ENCODE measurements at regions not wholly inside any gene's neighbourhood (a gene's known extent, or its start where the extent isn't known, plus 50 kb on each side); places are given as distances from the start of the nearest gene placed in this dataset.

GRCh38 chr12:58452546-58452945 lies 467.8 kb downstream of the LRIG3 start:
- no peaks in the 10 kb centered on the region for H3K27me3 ChIP-seq (ENCODE audit: insufficient read depth, insufficient read length)
- no peak overlapping the region for H3K9ac ChIP-seq (ENCODE audit: insufficient read length, low read depth)
- H3K9me3 ChIP-seq (ENCODE audit: insufficient read depth, low read length): no peaks in the 10 kb centered on the region
- no peak overlapping the region for H3K4me3 ChIP-seq (ENCODE audit: insufficient read length, low read depth)
- H3K4me1 ChIP-seq (ENCODE audit: insufficient read depth, insufficient read length): peaks cover 4% of the 10 kb centered on the region
- no peak for TF ChIP-seq SUZ12 (IDR thresholded peaks at IDR 0.05; ENCODE audit: extremely low read depth, insufficient read depth, insufficient read length)
- H3K36me3 ChIP-seq (ENCODE audit: insufficient read depth, insufficient read length, low read length): no peaks in the 10 kb centered on the region
- no peak for DNase-seq (ENCODE audit: low read depth, low spot score)

GRCh38 chr12:58453306-58453705 lies 467.0 kb downstream of the LRIG3 start:
- Histone ChIP-seq H3K4me1 (ENCODE audit: insufficient read depth, insufficient read length) (peaks cover 4% of the 10 kb centered on the region), H3K27me3 (ENCODE audit: insufficient read depth, insufficient read length) (no peaks in the 10 kb centered on the region), H3K4me3 (ENCODE audit: insufficient read length, low read depth) (no peak overlapping the region), H3K9me3 (ENCODE audit: insufficient read depth, low read length) (no peaks in the 10 kb centered on the region), H3K9ac (ENCODE audit: insufficient read length, low read depth) (no peak overlapping the region), H3K36me3 (ENCODE audit: insufficient read depth, insufficient read length, low read length) (no peaks in the 10 kb centered on the region)
- DNase-seq (ENCODE audit: low read depth, low spot score): no peak
- TF ChIP-seq SUZ12 (IDR thresholded peaks at IDR 0.05; ENCODE audit: extremely low read depth, insufficient read depth, insufficient read length): no peak
- no peak for TF ChIP-seq YY1 (IDR thresholded peaks at IDR 0.05; ENCODE audit: insufficient read depth, insufficient read length)
- no peak for TF ChIP-seq ZNF274 (IDR thresholded peaks at IDR 0.05; ENCODE audit: low read depth, low read length)

GRCh38 chr12:58455136-58455535 lies 465.2 kb downstream of the LRIG3 start:
- Histone ChIP-seq H3K9me3 (ENCODE audit: insufficient read depth, low read length) (no peaks in the 10 kb centered on the region), H3K9ac (ENCODE audit: insufficient read length, low read depth) (no peak overlapping the region), H3K27me3 (ENCODE audit: insufficient read depth, insufficient read length) (no peaks in the 10 kb centered on the region), H3K4me1 (ENCODE audit: insufficient read depth, insufficient read length) (peaks cover 4% of the 10 kb centered on the region), H3K36me3 (ENCODE audit: insufficient read depth, insufficient read length, low read length) (no peaks in the 10 kb centered on the region), H3K4me3 (ENCODE audit: insufficient read length, low read depth) (no peak overlapping the region)
- TF ChIP-seq SUZ12 (IDR thresholded peaks at IDR 0.05; ENCODE audit: extremely low read depth, insufficient read depth, insufficient read length) (no peak), ZNF274 (IDR thresholded peaks at IDR 0.05; ENCODE audit: low read depth, low read length) (no peak), YY1 (IDR thresholded peaks at IDR 0.05; ENCODE audit: insufficient read depth, insufficient read length) (no peak)
- DNase-seq (ENCODE audit: low read depth, low spot score): no peak

- Histone ChIP-seq H3K4me3 (ENCODE audit: insufficient read length, low read depth) (no peak overlapping the region), H3K9ac (ENCODE audit: insufficient read length, low read depth) (no peak overlapping the region), H3K4me1 (ENCODE audit: insufficient read depth, insufficient read length) (no peaks in the 10 kb centered on the region), H3K9me3 (ENCODE audit: insufficient read depth, low read length) (no peaks in the 10 kb centered on the region), H3K27me3 (ENCODE audit: insufficient read depth, insufficient read length) (no peaks in the 10 kb centered on the region), H3K36me3 (ENCODE audit: insufficient read depth, insufficient read length, low read length) (no peaks in the 10 kb centered on the region)
- DNase-seq (ENCODE audit: low read depth, low spot score): no peak
- TF ChIP-seq ZNF274 (IDR thresholded peaks at IDR 0.05; ENCODE audit: low read depth, low read length): no peak
- no peak for TF ChIP-seq YY1 (IDR thresholded peaks at IDR 0.05; ENCODE audit: insufficient read depth, insufficient read length)
- TF ChIP-seq SUZ12 (IDR thresholded peaks at IDR 0.05; ENCODE audit: extremely low read depth, insufficient read depth, insufficient read length): no peak
Observed at GRCh38 chr12:58458102-58458501, 462.2 kb downstream of the LRIG3 start.

- Histone ChIP-seq H3K36me3 (ENCODE audit: insufficient read depth, insufficient read length, low read length) (no peaks in the 10 kb centered on the region), H3K4me3 (ENCODE audit: insufficient read length, low read depth) (no peak overlapping the region), H3K9me3 (ENCODE audit: insufficient read depth, low read length) (no peaks in the 10 kb centered on the region), H3K4me1 (ENCODE audit: insufficient read depth, insufficient read length) (no peaks in the 10 kb centered on the region), H3K9ac (ENCODE audit: insufficient read length, low read depth) (no peak overlapping the region), H3K27me3 (ENCODE audit: insufficient read depth, insufficient read length) (no peaks in the 10 kb centered on the region)
- DNase-seq (ENCODE audit: low read depth, low spot score): no peak
- TF ChIP-seq SUZ12 (IDR thresholded peaks at IDR 0.05; ENCODE audit: extremely low read depth, insufficient read depth, insufficient read length) (no peak), ZNF274 (IDR thresholded peaks at IDR 0.05; ENCODE audit: low read depth, low read length) (no peak), YY1 (IDR thresholded peaks at IDR 0.05; ENCODE audit: insufficient read depth, insufficient read length) (no peak)
Observed at GRCh38 chr12:58459191-58459590, 461.1 kb downstream of the LRIG3 start.

- Histone ChIP-seq H3K4me3 (ENCODE audit: insufficient read length, low read depth) (no peak overlapping the region), H3K9me3 (ENCODE audit: insufficient read depth, low read length) (peaks cover 13% of the 10 kb centered on the region; the same call in 1 of the 2 replicates), H3K36me3 (ENCODE audit: insufficient read depth, insufficient read length, low read length) (no peaks in the 10 kb centered on the region), H3K27me3 (ENCODE audit: insufficient read depth, insufficient read length) (no peaks in the 10 kb centered on the region), H3K9ac (ENCODE audit: insufficient read length, low read depth) (no peak overlapping the region), H3K4me1 (ENCODE audit: insufficient read depth, insufficient read length) (no peaks in the 10 kb centered on the region)
- DNase-seq (ENCODE audit: low read depth, low spot score): no peak
- TF ChIP-seq SUZ12 (IDR thresholded peaks at IDR 0.05; ENCODE audit: extremely low read depth, insufficient read depth, insufficient read length) (no peak), YY1 (IDR thresholded peaks at IDR 0.05; ENCODE audit: insufficient read depth, insufficient read length) (no peak), ZNF274 (IDR thresholded peaks at IDR 0.05; ENCODE audit: low read depth, low read length) (no peak)
Observed at GRCh38 chr12:58463051-58463450, 457.3 kb downstream of the LRIG3 start.

- no peak for DNase-seq (ENCODE audit: low read depth, low spot score)
- Histone ChIP-seq H3K4me1 (ENCODE audit: insufficient read depth, insufficient read length) (no peaks in the 10 kb centered on the region), H3K36me3 (ENCODE audit: insufficient read depth, insufficient read length, low read length) (no peaks in the 10 kb centered on the region), H3K9me3 (ENCODE audit: insufficient read depth, low read length) (peaks cover 13% of the 10 kb centered on the region; the same call in 1 of the 2 replicates), H3K27me3 (ENCODE audit: insufficient read depth, insufficient read length) (no peaks in the 10 kb centered on the region), H3K9ac (ENCODE audit: insufficient read length, low read depth) (no peak overlapping the region), H3K4me3 (ENCODE audit: insufficient read length, low read depth) (no peak overlapping the region)
- TF ChIP-seq ZNF274 (IDR thresholded peaks at IDR 0.05; ENCODE audit: low read depth, low read length): no peak
- TF ChIP-seq YY1 (IDR thresholded peaks at IDR 0.05; ENCODE audit: insufficient read depth, insufficient read length): no peak
- no peak for TF ChIP-seq SUZ12 (IDR thresholded peaks at IDR 0.05; ENCODE audit: extremely low read depth, insufficient read depth, insufficient read length)
Observed at GRCh38 chr12:58465418-58465817, 454.9 kb downstream of the LRIG3 start.
